Fibroblast of lung (primary cell): ENCODE measurements at regions not wholly inside any gene's neighbourhood (a gene's known extent, or its start where the extent isn't known, plus 50 kb on each side); places are given as distances from the start of the nearest gene placed in this dataset.

Experiments
- DNase-seq, 2 donors: peaks; one replicate each; pipeline versions ENCODE4 v3.0.0 to v3.0.0-alpha.2; 2010; ENCODE audit warnings: low read depth in 2 of 2
- H2AFZ ChIP-seq: 2 replicates; pipeline ENCODE4 v1.5.1; 2012; ENCODE audit warnings: low read length, control low read depth, inconsistent platforms
- H3K27ac ChIP-seq: 2 replicates; pipeline ENCODE4 v1.5.1; 2011; ENCODE audit warnings: low read length, control low read depth; ENCODE audit not compliant: insufficient read depth
- H3K27me3 ChIP-seq: 2 replicates; pipeline ENCODE4 v1.5.1; 2011; ENCODE audit warnings: mild to moderate bottlenecking, low read length; ENCODE audit not compliant: control insufficient read depth, insufficient read depth
- H3K36me3 ChIP-seq: 2 replicates; pipeline ENCODE4 v1.5.1; 2011; ENCODE audit warnings: low read length; ENCODE audit not compliant: control insufficient read depth, insufficient read depth
- H3K4me1 ChIP-seq: 2 replicates; pipeline ENCODE4 v1.5.1; 2011; ENCODE audit warnings: low read length; ENCODE audit not compliant: control insufficient read depth, insufficient read depth; ENCODE audit errors: extremely low read depth
- H3K4me2 ChIP-seq: 2 replicates; pipeline ENCODE4 v1.5.1; 2011; ENCODE audit warnings: low read length, control low read depth; ENCODE audit not compliant: insufficient read depth; ENCODE audit errors: extremely low read depth
- H3K4me3 ChIP-seq, 4 experiments: fragments of 200-600 bp in 1 of 4; sonication (generic) in 1 of 4; replicated peaks in 1 of 4; 2 replicates each; pipeline ENCODE4 v1.5.1; 2011 to 2016; ENCODE audit warnings: low read length in 4 of 4, low read depth in 3 of 4, mild to moderate bottlenecking in 3 of 4, control low read depth in 2 of 4, inconsistent platforms in 1 of 4, mixed read lengths in 1 of 4; ENCODE audit not compliant: insufficient read depth in 1 of 4; ENCODE audit errors: control extremely low read depth in 1 of 4
- H3K79me2 ChIP-seq: 2 replicates; pipeline ENCODE4 v1.5.1; 2012; ENCODE audit warnings: mild to moderate bottlenecking, low read length, inconsistent platforms; ENCODE audit not compliant: control insufficient read depth, insufficient read depth
- H3K9ac ChIP-seq: 2 replicates; pipeline ENCODE4 v1.5.1; 2011; ENCODE audit warnings: mild to moderate bottlenecking, low read length, control low read depth; ENCODE audit not compliant: insufficient read depth
- H3K9me3 ChIP-seq: 2 replicates; pipeline ENCODE4 v1.5.1; 2012; ENCODE audit warnings: low read depth, low read length; ENCODE audit not compliant: control insufficient read depth, insufficient read depth
- H4K20me1 ChIP-seq: 2 replicates; pipeline ENCODE4 v1.5.1; 2011; ENCODE audit warnings: low read length; ENCODE audit not compliant: control insufficient read depth, insufficient read depth; ENCODE audit errors: extremely low read depth
- EZH2 ChIP-seq: IDR thresholded peaks from 2 replicates; pipeline ENCODE4 v1.5.1; 2012; ENCODE audit warnings: low read length, control low read depth, mild to moderate bottlenecking; ENCODE audit errors: missing control alignments
- TF ChIP-seq, protein P1 (sequence below), 2 donors: IDR thresholded peaks in 1 of 2; conservative IDR thresholded peaks in 1 of 2; 1 replicate in 1 of 2; 2 replicates in 1 of 2; pipeline ENCODE4 v1.5.1; 2011 to 2012; ENCODE audit warnings: low read length in 2 of 2, control low read depth in 1 of 2, inconsistent platforms in 1 of 2, low read depth in 1 of 2, mild to moderate bottlenecking in 1 of 2

DNA sequence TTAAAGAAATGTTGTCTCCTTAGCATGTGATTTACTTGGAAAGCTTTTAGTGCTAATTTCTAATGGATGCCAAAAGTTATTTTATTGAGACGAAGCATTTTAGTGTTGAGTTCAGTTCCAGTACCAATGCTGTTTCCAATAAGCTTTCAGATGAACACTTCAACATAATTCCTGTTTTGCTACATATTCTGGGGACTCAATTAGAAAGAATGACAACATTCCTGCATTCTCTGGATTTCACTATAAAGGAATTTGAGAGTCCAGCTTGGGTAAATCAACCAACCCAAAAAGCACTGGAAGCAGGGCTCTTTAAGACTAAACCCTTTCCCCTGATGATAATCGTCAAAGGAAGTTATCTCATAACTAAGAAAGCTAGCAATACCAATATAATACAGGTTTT lies 353.0 kb upstream of the TMTC1 start:
- no peak overlapping the region for H3K4me2 ChIP-seq
- H3K79me2 ChIP-seq = no peaks in the 10 kb centered on the region
- H3K9ac ChIP-seq = no peak overlapping the region
- no peaks in the 10 kb centered on the region for H3K36me3 ChIP-seq
- no peaks in the 10 kb centered on the region for H3K9me3 ChIP-seq
- H2AFZ ChIP-seq = no peak overlapping the region
- no peak overlapping the region for H3K4me3 ChIP-seq
- H4K20me1 ChIP-seq = no peaks in the 10 kb centered on the region
- no peaks in the 10 kb centered on the region for H3K27me3 ChIP-seq
- H3K27ac ChIP-seq = no peak overlapping the region
- DNase-seq = no peak
- no peaks in the 10 kb centered on the region for H3K4me1 ChIP-seq
- TF ChIP-seq, protein P1, sequence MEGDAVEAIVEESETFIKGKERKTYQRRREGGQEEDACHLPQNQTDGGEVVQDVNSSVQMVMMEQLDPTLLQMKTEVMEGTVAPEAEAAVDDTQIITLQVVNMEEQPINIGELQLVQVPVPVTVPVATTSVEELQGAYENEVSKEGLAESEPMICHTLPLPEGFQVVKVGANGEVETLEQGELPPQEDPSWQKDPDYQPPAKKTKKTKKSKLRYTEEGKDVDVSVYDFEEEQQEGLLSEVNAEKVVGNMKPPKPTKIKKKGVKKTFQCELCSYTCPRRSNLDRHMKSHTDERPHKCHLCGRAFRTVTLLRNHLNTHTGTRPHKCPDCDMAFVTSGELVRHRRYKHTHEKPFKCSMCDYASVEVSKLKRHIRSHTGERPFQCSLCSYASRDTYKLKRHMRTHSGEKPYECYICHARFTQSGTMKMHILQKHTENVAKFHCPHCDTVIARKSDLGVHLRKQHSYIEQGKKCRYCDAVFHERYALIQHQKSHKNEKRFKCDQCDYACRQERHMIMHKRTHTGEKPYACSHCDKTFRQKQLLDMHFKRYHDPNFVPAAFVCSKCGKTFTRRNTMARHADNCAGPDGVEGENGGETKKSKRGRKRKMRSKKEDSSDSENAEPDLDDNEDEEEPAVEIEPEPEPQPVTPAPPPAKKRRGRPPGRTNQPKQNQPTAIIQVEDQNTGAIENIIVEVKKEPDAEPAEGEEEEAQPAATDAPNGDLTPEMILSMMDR (conservative IDR thresholded peaks at IDR 0.05 in 1 of 2, IDR thresholded peaks at IDR 0.05 in 1 of 2; ENCODE audit: low read depth in 1 of 2, low read length in 2 of 2) = no peak
- TF ChIP-seq EZH2 = no peak

DNA sequence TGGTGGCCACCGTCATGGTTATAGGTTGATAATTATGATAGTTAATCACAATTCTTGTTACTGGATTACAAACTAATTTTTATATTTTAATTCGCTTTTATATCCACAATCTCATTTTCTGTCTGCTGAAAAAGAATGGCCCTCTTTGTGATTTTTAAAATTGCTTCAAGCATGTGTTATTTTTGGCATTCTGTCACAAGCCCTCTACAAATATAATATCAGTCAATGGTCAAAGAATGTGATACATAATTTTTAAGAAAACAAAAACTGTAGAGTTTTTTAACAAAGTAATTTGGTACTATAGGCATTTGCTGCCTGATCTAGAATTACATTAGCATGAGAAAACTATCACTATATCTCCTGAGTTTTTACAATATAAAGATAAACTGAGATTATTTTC lies 352.0 kb upstream of the TMTC1 start:
- TF ChIP-seq, protein P1 (conservative IDR thresholded peaks at IDR 0.05 in 1 of 2, IDR thresholded peaks at IDR 0.05 in 1 of 2; ENCODE audit: low read depth in 1 of 2, low read length in 2 of 2) = no peak
- TF ChIP-seq EZH2 = no peak
- Histone ChIP-seq H3K9ac (no peak overlapping the region), H3K36me3 (no peaks in the 10 kb centered on the region), H3K79me2 (no peaks in the 10 kb centered on the region), H2AFZ (no peak overlapping the region), H3K4me1 (no peaks in the 10 kb centered on the region), H3K4me2 (no peak overlapping the region), H3K27me3 (no peaks in the 10 kb centered on the region), H4K20me1 (no peaks in the 10 kb centered on the region), H3K27ac (no peak overlapping the region), H3K4me3 (no peak overlapping the region), H3K9me3 (no peaks in the 10 kb centered on the region)
- DNase-seq = no peak

DNA sequence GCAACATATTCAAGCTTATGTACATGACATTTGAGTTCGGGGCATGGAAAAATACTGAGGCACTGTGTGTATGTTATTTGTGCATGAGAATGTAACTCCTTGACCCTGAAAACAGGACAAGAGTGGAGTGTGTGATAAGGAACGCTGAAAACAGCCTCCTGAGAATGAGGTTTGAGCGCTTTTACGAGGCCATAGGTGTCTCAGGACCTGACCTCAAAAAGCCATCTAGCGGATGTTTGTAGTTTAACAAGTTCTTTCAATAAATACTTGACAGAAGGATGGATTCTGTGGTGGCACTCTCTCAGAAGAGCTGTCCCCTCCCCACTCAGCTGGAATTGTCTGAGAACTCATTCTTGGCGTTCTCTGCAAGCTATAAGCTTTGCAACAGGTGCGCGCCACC lies 350.5 kb upstream of the TMTC1 start:
- DNase-seq = no peak
- Histone ChIP-seq H2AFZ (no peak overlapping the region), H3K79me2 (no peaks in the 10 kb centered on the region), H3K4me2 (no peak overlapping the region), H3K27me3 (no peaks in the 10 kb centered on the region), H3K9ac (no peak overlapping the region), H3K4me3 (no peak overlapping the region), H3K9me3 (no peaks in the 10 kb centered on the region), H3K36me3 (no peaks in the 10 kb centered on the region), H3K27ac (no peak overlapping the region), H4K20me1 (no peaks in the 10 kb centered on the region), H3K4me1 (no peaks in the 10 kb centered on the region)
- no peak for TF ChIP-seq EZH2
- TF ChIP-seq, protein P1 (conservative IDR thresholded peaks at IDR 0.05 in 1 of 2, IDR thresholded peaks at IDR 0.05 in 1 of 2; ENCODE audit: low read depth in 1 of 2, low read length in 2 of 2) = no peak
